KMS-11 (cell line): ENCODE measurements at regions not wholly inside any gene's neighbourhood (a gene's known extent, or its start where the extent isn't known, plus 50 kb on each side); places are given as distances from the start of the nearest gene placed in this dataset.

Source experiments
- H2AFZ ChIP-seq: fragments of 200-600 bp; sonication (generic); 2 replicates; pipeline ENCODE4 v1.6.1; 2016; ENCODE audit warnings: antibody characterized with exemption, mixed run types, low read depth
- H3K27ac ChIP-seq: fragments of 200-600 bp; sonication (generic); 2 replicates; pipeline ENCODE4 v1.6.1; 2016; ENCODE audit warnings: mild to moderate bottlenecking, mixed run types
- H3K27me3 ChIP-seq: fragments of 200-600 bp; sonication (generic); 2 replicates; pipeline ENCODE4 v1.6.1; 2017; ENCODE audit warnings: mild to moderate bottlenecking, low read depth, mixed run types, moderate library complexity; ENCODE audit not compliant: insufficient read depth
- H3K36me3 ChIP-seq: fragments of 200-600 bp; sonication (generic); 2 replicates; pipeline ENCODE4 v1.6.1; 2017; ENCODE audit warnings: mild to moderate bottlenecking, mixed run types; ENCODE audit not compliant: insufficient read depth
- H3K4me1 ChIP-seq: fragments of 200-600 bp; sonication (generic); 2 replicates; pipeline ENCODE4 v1.6.1; 2016; ENCODE audit warnings: mild to moderate bottlenecking, low read depth, mixed run types; ENCODE audit not compliant: poor library complexity, severe bottlenecking
- H3K4me2 ChIP-seq: fragments of 200-600 bp; sonication (generic); 2 replicates; pipeline ENCODE4 v1.7.0; 2016; ENCODE audit warnings: mild to moderate bottlenecking, mixed run types
- H3K4me3 ChIP-seq: fragments of 200-600 bp; sonication (generic); IDR thresholded peaks from 2 replicates; pipeline ENCODE4 v1.6.1; 2017; ENCODE audit warnings: low read depth, low read length, mixed read lengths; ENCODE audit not compliant: insufficient read depth
- H3K79me2 ChIP-seq: fragments of 200-600 bp; sonication (generic); 2 replicates; pipeline ENCODE4 v1.6.1; 2016; ENCODE audit warnings: low read depth, mixed run types; ENCODE audit not compliant: insufficient read depth
- H3K9ac ChIP-seq: fragments of 200-600 bp; sonication (generic); 2 replicates; pipeline ENCODE4 v1.6.1; 2016; ENCODE audit warnings: mild to moderate bottlenecking, mixed run types
- H4K20me1 ChIP-seq: fragments of 200-600 bp; sonication (generic); 2 replicates; pipeline ENCODE4 v1.6.1; 2016; ENCODE audit warnings: mild to moderate bottlenecking, mixed run types; ENCODE audit not compliant: insufficient read depth
- CTCF ChIP-seq: fragments of 200-600 bp; sonication (generic); conservative IDR thresholded peaks from 2 replicates; pipeline ENCODE4 v1.6.1; 2017; ENCODE audit warnings: low read depth, mild to moderate bottlenecking, antibody characterized with exemption, low read length, moderate library complexity, mixed read lengths

DNA sequence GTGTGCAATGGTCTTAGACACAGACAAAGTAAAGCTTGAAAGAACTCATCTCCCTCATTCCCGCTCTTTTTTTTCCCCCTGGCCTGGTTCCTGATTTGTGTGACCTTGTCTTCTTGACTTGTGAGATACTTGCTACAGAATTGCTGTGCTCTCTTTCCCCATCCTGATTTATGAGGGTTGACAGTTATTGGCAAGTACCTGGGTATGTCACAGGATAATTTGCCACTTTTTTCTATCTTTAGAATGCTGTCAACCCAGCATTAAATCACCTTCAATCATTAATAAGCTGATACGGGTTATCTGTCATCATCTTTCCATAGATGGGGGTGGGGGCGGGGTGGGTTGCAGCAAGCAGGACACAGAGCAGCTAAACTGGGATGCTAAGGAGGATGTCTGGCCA lies 144.4 kb upstream of the PRICKLE1 start:
- Histone ChIP-seq H3K27me3 (no peaks in the 10 kb centered on the region), H3K79me2 (no peaks in the 10 kb centered on the region), H3K27ac (no peak overlapping the region), H3K9ac (no peak overlapping the region), H3K36me3 (no peaks in the 10 kb centered on the region), H3K4me1 (no peaks in the 10 kb centered on the region), H3K4me2 (no peak overlapping the region), H3K4me3 (no peak overlapping the region), H4K20me1 (no peaks in the 10 kb centered on the region), H2AFZ (no peak overlapping the region)
- no peak for TF ChIP-seq CTCF

- TF ChIP-seq CTCF, result no peak
- H3K27ac ChIP-seq, result no peak overlapping the region
- H3K9ac ChIP-seq, result no peak overlapping the region
- H4K20me1 ChIP-seq, result no peaks in the 10 kb centered on the region
- no peaks in the 10 kb centered on the region for H3K79me2 ChIP-seq
- H3K4me2 ChIP-seq, result no peak overlapping the region
- H3K36me3 ChIP-seq, result no peaks in the 10 kb centered on the region
- H2AFZ ChIP-seq, result no peak overlapping the region
- no peaks in the 10 kb centered on the region for H3K27me3 ChIP-seq
- H3K4me1 ChIP-seq, result no peaks in the 10 kb centered on the region
- no peak overlapping the region for H3K4me3 ChIP-seq
Measured at GRCh38 chr12:42732908-42733411, 143.4 kb upstream of the PRICKLE1 start.

GRCh38 chr12:42730291-42730690 lies 140.7 kb upstream of the PRICKLE1 start:
- H3K27me3 ChIP-seq, result no peaks in the 10 kb centered on the region
- no peak overlapping the region for H3K27ac ChIP-seq
- no peak overlapping the region for H2AFZ ChIP-seq
- H3K9ac ChIP-seq, result no peak overlapping the region
- no peak overlapping the region for H3K4me2 ChIP-seq
- no peaks in the 10 kb centered on the region for H3K4me1 ChIP-seq
- H4K20me1 ChIP-seq, result no peaks in the 10 kb centered on the region
- H3K79me2 ChIP-seq, result no peaks in the 10 kb centered on the region
- no peaks in the 10 kb centered on the region for H3K36me3 ChIP-seq
- H3K4me3 ChIP-seq, result no peak overlapping the region
- no peak for TF ChIP-seq CTCF

DNA sequence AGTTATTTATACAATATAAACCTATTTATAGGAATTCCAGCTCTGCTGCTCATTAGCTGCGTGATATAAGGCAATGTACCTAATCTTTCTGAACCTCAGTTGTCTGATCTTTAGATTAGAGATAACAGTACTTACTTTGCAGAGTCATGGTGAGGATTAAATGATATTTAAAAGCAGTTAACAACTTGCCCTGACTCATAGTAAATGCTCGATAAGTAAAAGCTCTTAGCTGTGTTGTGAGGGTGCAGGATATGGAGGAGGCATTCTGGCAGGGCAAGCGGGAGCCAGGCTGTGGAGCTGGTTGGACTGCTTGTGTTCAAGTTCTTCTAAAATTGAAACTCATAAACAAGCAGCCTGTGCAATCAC lies 140.0 kb upstream of the PRICKLE1 start:
- Histone ChIP-seq H2AFZ (no peak overlapping the region), H3K4me2 (no peak overlapping the region), H3K4me1 (no peaks in the 10 kb centered on the region), H3K4me3 (no peak overlapping the region), H3K27ac (no peak overlapping the region), H3K36me3 (no peaks in the 10 kb centered on the region), H4K20me1 (no peaks in the 10 kb centered on the region), H3K79me2 (no peaks in the 10 kb centered on the region), H3K27me3 (no peaks in the 10 kb centered on the region), H3K9ac (no peak overlapping the region)
- no peak for TF ChIP-seq CTCF
